ENCODE measurements at regions not wholly inside any gene's neighbourhood (a gene's known extent, or its start where the extent isn't known, plus 50 kb on each side); places are given as distances from the start of the nearest gene placed in this dataset.
"Not testable (repeated sequence)": the region's sequence is repeated elsewhere in the genome, so short reads cannot be mapped to it uniquely, and the experiment has no call there.

- no peak for DNase-seq
Observed at GRCh38 chr2:192444286-192444838, 249.6 kb upstream of the TMEFF2 start.

GRCh38 chr2:192443831-192444230 lies 249.1 kb upstream of the TMEFF2 start:
- no peak for DNase-seq

- DNase-seq, result no peak
Observed at GRCh38 chr2:192438239-192438638, 243.5 kb upstream of the TMEFF2 start.

- no peak for DNase-seq
Observed at GRCh38 chr2:192437653-192438052, 242.9 kb upstream of the TMEFF2 start.

GRCh38 chr2:192424243-192424642 lies 229.5 kb upstream of the TMEFF2 start:
- DNase-seq, result no peak

GRCh38 chr2:192419786-192420185 lies 225.1 kb upstream of the TMEFF2 start:
- DNase-seq, result no peak

GRCh38 chr2:192416060-192416459 lies 221.3 kb upstream of the TMEFF2 start:
- no peak for DNase-seq

GRCh38 chr2:192414794-192415193 lies 220.1 kb upstream of the TMEFF2 start:
- no peak for DNase-seq

- DNase-seq, result no peak
Observed at GRCh38 chr2:192413812-192414681, 219.3 kb upstream of the TMEFF2 start.

- DNase-seq, result not testable (repeated sequence)
Observed at GRCh38 chr2:192412866-192413265, 218.1 kb upstream of the TMEFF2 start.

GRCh38 chr2:192412394-192412793 lies 217.7 kb upstream of the TMEFF2 start:
- no peak for DNase-seq

- no peak for DNase-seq
Observed at GRCh38 chr2:192411755-192412154, 217.0 kb upstream of the TMEFF2 start.

- no peak for DNase-seq
Observed at GRCh38 chr2:192410319-192410718, 215.6 kb upstream of the TMEFF2 start.

GRCh38 chr2:192407692-192408091 lies 213.0 kb upstream of the TMEFF2 start:
- no peak for DNase-seq

- DNase-seq, result no peak
Observed at GRCh38 chr2:192398236-192398635, 203.5 kb upstream of the TMEFF2 start.

- DNase-seq, result no peak
Observed at GRCh38 chr2:192394605-192395004, 199.9 kb upstream of the TMEFF2 start.

GRCh38 chr2:192391041-192391440 lies 196.3 kb upstream of the TMEFF2 start:
- DNase-seq, result no peak

- DNase-seq, result no peak
Observed at GRCh38 chr2:192390401-192390800, 195.7 kb upstream of the TMEFF2 start.

- not testable (repeated sequence) for DNase-seq
Observed at GRCh38 chr2:192384191-192384590, 189.5 kb upstream of the TMEFF2 start.

GRCh38 chr2:192381082-192381481 lies 186.3 kb upstream of the TMEFF2 start:
- no peak for DNase-seq

GRCh38 chr2:192379736-192380135 lies 185.0 kb upstream of the TMEFF2 start:
- DNase-seq, result no peak

GRCh38 chr2:192377173-192377572 lies 182.4 kb upstream of the TMEFF2 start:
- no peak for DNase-seq

GRCh38 chr2:192373754-192374153 lies 179.0 kb upstream of the TMEFF2 start:
- no peak for DNase-seq

GRCh38 chr2:192373221-192373620 lies 178.5 kb upstream of the TMEFF2 start:
- DNase-seq, result no peak

GRCh38 chr2:192369969-192370368 lies 175.2 kb upstream of the TMEFF2 start:
- no peak for DNase-seq
